ENCODE measurements at regions not wholly inside any gene's neighbourhood (a gene's known extent, or its start where the extent isn't known, plus 50 kb on each side); places are given as distances from the start of the nearest gene placed in this dataset.

DNA sequence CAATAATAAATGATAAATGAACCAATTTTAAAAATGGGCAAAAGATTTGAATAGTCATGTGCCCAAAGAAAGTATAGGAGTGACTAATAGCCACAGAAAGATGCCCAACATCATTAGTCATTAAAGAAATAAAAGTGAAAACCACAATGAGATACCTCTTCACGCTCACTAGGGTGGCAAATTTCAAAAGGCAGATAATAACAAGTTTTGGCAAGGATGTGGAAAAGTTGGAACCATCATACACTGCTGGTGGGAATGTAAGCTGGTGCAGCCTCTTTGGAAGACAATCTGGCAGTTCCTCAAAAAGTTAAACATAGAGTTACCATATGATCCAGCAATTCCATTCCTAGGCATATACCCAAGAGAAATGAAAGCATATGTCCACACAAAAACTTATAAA, 1819.8 kb downstream of the MAT2B start:
- no peak for DNase-seq
- TF ChIP-seq GATA1 (IDR thresholded peaks at IDR 0.05; ENCODE audit: low read depth, low read length) (no peak), POLR2A (IDR thresholded peaks at IDR 0.05; ENCODE audit: low read length) (no peak)

DNA sequence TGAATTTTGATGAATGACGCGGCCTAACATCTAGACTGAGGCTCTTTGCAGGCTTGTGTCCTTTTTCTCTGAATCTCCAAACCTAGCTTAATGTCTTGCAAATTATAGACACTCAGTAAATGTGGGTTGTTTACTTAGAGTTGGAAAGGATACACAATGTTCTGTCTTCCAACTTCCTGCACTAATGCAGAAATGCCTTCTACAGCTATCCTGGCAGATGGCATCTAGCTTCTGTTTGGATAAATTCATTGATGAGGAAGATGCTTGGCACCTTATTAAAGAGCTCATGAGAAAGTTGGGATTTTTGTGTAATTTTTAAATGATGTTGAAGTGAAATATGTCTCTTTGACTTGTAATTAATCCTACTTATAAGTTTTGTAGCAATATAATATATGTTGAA, 1822.2 kb downstream of the MAT2B start:
- TF ChIP-seq POLR2A (IDR thresholded peaks at IDR 0.05; ENCODE audit: low read length) (no peak), GATA1 (IDR thresholded peaks at IDR 0.05; ENCODE audit: low read depth, low read length) (no peak)
- no peak for DNase-seq

DNA sequence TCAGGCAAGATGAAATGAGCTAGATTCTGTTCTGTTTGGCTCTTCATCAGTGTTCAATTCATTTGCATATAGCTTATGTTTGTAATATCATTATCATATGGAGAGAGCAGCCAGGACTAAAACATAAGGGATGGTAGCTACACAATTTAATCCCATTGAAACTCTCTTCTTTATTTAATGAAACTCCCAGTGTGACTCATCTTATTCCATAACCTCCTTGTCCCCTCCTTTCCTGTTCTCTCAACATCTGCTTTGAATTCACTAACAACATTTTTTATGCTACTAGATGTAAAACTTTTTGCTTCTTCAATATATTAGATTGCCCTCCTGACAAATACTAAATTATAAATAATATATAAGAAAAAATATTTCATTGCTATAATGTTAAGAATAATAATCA, 1823.4 kb downstream of the MAT2B start:
- DNase-seq, result no peak
- TF ChIP-seq POLR2A (IDR thresholded peaks at IDR 0.05; ENCODE audit: low read length), result no peak
- no peak for TF ChIP-seq GATA1 (IDR thresholded peaks at IDR 0.05; ENCODE audit: low read depth, low read length)

DNA sequence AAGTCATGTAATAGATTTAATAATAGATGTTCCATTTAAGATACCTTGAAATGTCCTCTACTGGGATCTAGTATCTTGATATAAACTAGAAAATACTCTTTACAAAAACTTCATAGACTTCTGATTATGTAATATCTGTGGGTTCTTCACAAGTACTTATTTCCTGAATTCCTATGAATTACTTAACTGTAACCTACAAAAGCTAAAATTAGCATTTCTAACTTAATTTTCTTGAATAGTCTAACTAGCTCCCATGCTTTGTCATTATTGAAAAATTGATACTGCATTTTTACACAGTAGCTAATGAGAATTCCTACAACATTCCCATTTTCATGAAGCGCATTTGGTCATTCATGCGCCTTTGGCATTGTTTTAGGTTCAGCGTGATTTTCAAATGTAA, 1828.2 kb downstream of the MAT2B start:
- no peak for TF ChIP-seq POLR2A (IDR thresholded peaks at IDR 0.05; ENCODE audit: low read length)
- no peak for TF ChIP-seq GATA1 (IDR thresholded peaks at IDR 0.05; ENCODE audit: low read depth, low read length)
- no peak for DNase-seq

DNA sequence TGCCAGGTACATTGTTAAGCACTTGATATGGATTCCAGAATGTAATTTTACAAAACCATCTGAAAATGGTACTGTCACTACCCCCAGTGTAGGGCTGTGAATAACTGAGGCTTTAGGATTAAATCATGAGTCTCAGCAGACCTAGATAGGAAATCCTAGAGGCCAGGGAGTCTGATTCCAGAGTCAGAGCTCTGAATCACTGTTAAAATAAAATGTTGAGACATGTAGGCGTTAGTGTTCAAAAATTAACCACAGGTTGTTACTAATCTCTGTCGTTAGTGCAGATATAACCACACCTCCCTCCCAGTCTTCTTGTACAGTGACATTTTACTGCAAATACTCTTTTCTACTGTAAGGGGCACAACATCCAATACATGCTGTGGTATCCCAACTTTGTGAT, 1828.8 kb downstream of the MAT2B start:
- no peak for TF ChIP-seq POLR2A (IDR thresholded peaks at IDR 0.05; ENCODE audit: low read length)
- TF ChIP-seq GATA1 (IDR thresholded peaks at IDR 0.05; ENCODE audit: low read depth, low read length), result no peak
- no peak for DNase-seq

DNA sequence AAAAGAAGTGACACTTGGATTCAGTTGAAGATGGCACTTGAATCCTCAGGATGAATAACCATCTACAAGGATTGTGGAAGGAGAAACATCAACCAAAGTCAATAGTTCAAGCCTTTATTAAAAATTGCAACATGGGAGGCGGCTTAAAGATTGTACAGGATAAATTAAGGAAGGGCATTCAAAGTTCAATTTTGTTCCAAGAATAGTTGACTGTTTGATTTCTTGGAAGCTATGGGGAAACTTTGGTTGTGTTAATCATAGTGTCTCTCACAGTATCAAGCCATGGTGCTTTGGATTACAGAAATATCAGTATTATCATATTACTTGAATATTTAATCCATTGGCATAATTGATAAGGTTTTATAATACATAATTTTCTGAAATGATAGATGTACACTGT, 1844.3 kb downstream of the MAT2B start:
- no peak for DNase-seq
- no peak for TF ChIP-seq GATA1 (IDR thresholded peaks at IDR 0.05; ENCODE audit: low read depth, low read length)

DNA sequence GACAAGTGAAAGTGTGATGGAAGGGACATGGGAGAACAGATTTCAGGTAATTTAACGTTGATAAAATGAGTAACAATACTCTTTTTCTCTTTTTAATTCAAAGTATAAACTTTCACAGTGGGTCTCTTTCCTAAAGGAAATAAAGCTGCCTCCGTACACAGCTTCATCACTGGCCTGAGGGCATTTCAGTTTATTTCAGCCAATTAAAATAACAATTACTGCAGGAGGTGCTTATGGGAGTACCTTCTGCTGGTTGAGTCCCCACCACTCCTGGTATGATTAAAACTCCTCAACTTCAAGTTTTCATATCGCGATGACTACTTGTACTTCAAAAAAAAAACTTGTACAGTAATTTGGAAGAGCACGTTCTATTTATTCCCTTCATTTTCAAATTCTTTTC, 1845.9 kb downstream of the MAT2B start:
- DNase-seq, result no peak
- TF ChIP-seq POLR2A (IDR thresholded peaks at IDR 0.05; ENCODE audit: low read length) (no peak), GATA1 (IDR thresholded peaks at IDR 0.05; ENCODE audit: low read depth, low read length) (no peak)

DNA sequence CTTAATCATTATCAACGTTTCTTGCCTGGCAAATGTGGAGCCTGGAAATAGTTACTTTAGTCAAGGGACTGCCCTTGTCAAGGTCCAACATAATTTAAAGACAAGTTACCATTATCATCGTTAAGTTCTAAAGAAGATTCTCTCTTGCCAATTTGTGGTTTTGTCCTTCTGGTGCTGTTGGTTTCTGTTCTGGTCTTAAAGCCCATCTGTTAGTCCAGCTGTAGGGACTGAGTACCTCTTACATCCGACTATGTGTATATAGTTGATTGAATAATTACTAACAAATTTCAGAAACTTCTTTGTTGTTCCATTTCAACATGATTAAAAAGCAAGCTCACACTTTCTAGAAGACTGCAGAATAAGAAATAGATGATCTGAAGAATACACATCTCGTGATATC, 1854.9 kb downstream of the MAT2B start:
- no peak for TF ChIP-seq POLR2A (IDR thresholded peaks at IDR 0.05; ENCODE audit: low read length)
- no peak for TF ChIP-seq GATA1 (IDR thresholded peaks at IDR 0.05; ENCODE audit: low read depth, low read length)
- no peak for DNase-seq

DNA sequence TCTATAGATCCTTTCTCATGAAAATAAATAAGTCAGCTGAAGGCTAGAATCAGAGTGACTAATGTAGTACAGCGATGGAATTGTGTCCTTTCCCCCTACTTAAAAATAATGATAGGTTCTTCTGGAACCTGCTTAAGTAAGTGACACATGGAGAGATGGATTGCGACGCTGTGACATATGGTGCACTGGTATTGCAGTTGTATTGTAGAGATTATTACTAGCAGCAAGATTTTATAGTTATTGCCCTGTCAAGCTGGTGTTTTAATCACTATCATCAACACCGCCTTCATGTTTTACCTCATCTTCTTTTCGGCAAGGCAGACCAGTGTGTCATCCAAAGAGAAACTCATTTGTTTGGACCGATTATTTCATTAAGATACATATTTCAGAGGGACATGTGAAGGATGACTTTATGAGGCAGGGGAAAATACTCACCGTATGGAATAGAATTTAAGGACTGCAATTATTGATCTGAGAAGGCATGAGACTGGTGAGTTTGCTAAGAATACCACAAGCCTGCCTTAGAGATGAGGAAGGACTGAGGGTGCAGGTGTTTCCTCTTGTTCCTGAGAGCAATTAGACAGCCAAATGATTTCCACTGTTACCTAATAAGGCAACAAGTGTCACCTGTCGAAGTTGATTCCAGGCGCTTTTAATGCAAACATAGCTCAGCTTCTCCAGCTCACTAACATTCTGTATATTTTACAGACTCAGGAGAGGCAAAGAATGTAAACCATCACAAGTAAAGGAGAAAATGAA, 1855.5 kb downstream of the MAT2B start:
- TF ChIP-seq POLR2A (IDR thresholded peaks at IDR 0.05; ENCODE audit: low read length) (no peak), GATA1 (IDR thresholded peaks at IDR 0.05; ENCODE audit: low read depth, low read length) (no peak)
- DNase-seq, result no peak

DNA sequence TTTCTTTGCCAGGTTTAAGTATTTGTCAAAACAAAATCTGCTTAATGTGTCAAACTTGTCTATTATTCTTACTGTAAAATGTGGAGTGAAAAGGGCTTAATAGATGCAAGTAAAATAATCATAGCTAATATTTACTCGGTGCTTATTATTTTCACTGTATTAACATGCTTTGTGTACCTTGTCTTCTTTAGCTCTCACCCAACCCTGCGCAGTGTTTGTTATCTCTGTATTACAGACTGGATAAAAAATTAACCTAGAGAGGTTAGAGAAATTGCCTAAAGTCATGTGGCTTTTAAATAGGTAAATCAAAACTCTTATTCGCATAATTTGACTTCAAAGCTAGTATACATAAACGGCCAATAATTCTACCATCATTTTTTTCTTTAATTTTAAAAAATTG, 1864.8 kb downstream of the MAT2B start:
- DNase-seq, result no peak
- TF ChIP-seq GATA1 (IDR thresholded peaks at IDR 0.05; ENCODE audit: low read depth, low read length), result no peak
- no peak for TF ChIP-seq POLR2A (IDR thresholded peaks at IDR 0.05; ENCODE audit: low read length)

DNA sequence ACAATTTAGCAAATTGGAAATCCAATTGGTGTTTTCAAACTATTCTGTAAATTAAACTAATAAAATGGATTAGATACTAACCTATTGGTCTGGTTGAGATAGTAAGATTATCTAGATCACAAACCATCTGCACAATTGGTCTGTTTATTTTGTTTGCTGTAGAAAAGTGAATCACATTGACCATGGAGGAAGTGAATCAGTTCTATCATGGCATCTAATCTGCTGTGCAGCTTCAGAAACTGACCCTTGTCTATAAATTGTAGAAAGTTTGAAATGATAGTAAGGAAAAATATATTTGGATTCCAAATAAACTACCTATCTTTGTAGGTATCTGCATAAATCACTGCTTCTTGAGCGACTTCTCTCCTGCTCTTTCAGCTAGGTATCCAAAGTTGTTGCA, 1865.4 kb downstream of the MAT2B start:
- no peak for DNase-seq
- no peak for TF ChIP-seq GATA1 (IDR thresholded peaks at IDR 0.05; ENCODE audit: low read depth, low read length)
- TF ChIP-seq POLR2A (IDR thresholded peaks at IDR 0.05; ENCODE audit: low read length), result no peak

DNA sequence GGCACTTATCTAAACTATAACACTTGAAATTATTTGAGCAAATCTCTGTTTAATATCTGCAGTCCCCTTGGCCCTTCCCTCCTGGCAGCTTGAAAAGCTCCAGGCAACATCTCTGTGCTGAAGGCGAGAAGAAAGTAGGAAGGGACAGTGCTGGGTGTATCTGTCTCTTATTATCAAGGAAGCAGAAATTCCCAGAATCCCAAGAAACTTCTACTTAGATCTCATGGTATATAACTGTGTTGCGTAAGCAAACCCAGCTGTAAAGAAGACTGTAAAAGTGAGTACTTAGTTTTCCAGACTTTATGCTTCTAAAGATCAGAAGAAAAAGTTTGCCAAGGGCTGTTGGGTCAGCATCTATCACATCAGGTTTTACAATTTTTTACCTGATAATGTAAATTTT, 1869.8 kb downstream of the MAT2B start:
- TF ChIP-seq POLR2A (IDR thresholded peaks at IDR 0.05; ENCODE audit: low read length) (no peak), GATA1 (IDR thresholded peaks at IDR 0.05; ENCODE audit: low read depth, low read length) (no peak)
- no peak for DNase-seq

DNA sequence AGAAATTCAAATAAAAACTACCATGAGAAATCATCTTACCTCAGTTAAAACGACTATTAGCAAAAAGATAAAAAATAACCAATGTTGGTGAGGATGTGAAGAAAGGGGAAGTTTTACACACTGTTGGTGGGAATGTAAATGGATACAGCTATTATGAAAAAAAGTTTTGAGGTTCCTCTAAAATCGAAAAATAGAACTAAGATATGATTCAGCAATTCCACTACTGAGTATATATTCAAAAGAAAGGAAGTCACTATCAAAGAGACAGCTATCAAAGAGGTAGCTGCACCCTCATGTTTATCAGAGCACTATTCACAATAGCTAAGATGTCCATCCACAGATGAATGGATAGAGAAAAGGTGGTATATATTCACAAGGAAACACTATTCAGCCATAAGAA, 1888.4 kb downstream of the MAT2B start:
- DNase-seq, result no peak

DNA sequence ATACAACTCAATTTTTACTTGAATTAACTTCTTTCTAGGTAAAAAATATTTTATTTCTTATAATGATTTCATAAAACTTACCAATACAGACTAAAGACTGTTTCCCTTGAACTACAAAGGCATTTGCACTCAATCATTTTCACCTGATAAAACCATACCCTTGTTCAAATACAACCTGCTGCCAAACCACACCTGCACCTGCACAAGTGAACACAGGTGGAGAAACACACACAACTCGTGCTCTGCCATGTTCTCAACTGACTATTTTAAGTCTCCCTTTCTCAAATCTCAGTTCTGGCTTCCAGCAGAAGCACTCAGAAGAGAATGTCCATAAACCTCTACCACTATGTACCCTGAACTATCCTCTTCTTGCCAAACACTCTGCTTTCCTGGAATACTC, 1892.1 kb downstream of the MAT2B start:
- DNase-seq, result no peak
- no peak for TF ChIP-seq GATA1 (IDR thresholded peaks at IDR 0.05; ENCODE audit: low read depth, low read length)
- TF ChIP-seq POLR2A (IDR thresholded peaks at IDR 0.05; ENCODE audit: low read length), result no peak

More for the DNA sequence above, 1888.4 kb downstream of the MAT2B start:
- TF ChIP-seq GATA1 (IDR thresholded peaks at IDR 0.05; ENCODE audit: low read depth, low read length), result no peak
- no peak for TF ChIP-seq POLR2A (IDR thresholded peaks at IDR 0.05; ENCODE audit: low read length)

DNA sequence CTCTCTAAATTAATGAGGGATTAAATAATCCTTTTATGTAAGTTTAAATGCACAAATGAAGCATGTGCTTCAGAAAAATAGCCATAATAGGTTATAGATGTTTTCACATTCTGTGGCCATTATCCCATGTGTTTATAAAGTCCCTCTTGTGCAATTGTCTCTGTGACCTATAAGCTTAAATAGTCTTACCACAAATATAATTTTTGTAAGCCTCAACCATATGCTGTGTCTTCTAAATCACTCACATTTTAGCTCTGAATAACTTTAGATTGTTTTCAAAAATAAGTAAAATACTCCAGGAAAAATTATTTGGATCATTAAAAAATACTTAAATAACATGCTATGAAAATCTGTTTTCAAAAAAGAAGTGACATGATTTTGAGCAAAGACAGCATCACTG, 1894.7 kb downstream of the MAT2B start:
- TF ChIP-seq GATA1 (IDR thresholded peaks at IDR 0.05; ENCODE audit: low read depth, low read length), result no peak
- no peak for TF ChIP-seq POLR2A (IDR thresholded peaks at IDR 0.05; ENCODE audit: low read length)
- DNase-seq, result no peak

DNA sequence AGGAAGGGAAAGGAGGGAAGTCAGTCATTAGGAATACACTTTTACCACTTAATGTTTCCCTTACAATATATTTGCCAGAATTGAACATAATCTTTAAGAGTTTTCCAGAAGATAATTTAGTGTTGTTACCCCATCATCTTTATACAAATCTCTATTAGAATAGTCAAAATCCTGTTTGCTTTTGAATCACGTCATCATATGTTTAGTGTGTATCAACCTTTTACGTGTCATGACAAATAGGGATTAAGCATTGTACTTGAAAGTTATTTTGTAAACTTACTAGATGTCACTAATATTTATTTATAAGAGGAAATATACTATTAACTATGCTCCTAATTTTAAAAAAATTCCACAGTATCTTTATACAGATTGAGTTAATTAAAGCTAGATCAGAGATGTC, 1899.5 kb downstream of the MAT2B start:
- no peak for TF ChIP-seq GATA1 (IDR thresholded peaks at IDR 0.05; ENCODE audit: low read depth, low read length)
- TF ChIP-seq POLR2A (IDR thresholded peaks at IDR 0.05; ENCODE audit: low read length), result no peak
- DNase-seq, result no peak
